Glutamatergic neuron (in vitro differentiated cells): ENCODE measurements at regions not wholly inside any gene's neighbourhood (a gene's known extent, or its start where the extent isn't known, plus 50 kb on each side); places are given as distances from the start of the nearest gene placed in this dataset.
"Not testable (repeated sequence)": the region's sequence is repeated elsewhere in the genome, so short reads cannot be mapped to it uniquely, and the experiment has no call there.

Experiments
- DNase-seq: peaks from one replicate; pipeline ENCODE4 v3.0.0; 2022
- H3K27ac Mint-ChIP-seq: one replicate; pipeline ENCODE4 v1.8.0; 2020; ENCODE audit warnings: mild to moderate bottlenecking, mixed read lengths, inconsistent platforms; ENCODE audit not compliant: unreplicated experiment
- H3K27me3 Mint-ChIP-seq: one replicate; pipeline ENCODE4 v1.8.0; 2020; ENCODE audit warnings: mild to moderate bottlenecking, moderate library complexity, mixed read lengths, inconsistent platforms; ENCODE audit not compliant: unreplicated experiment
- H3K36me3 Mint-ChIP-seq: one replicate; pipeline ENCODE4 v1.8.0; 2020; ENCODE audit warnings: mild to moderate bottlenecking, mixed read lengths, inconsistent platforms; ENCODE audit not compliant: unreplicated experiment
- H3K4me1 Mint-ChIP-seq: one replicate; pipeline ENCODE4 v1.8.0; 2020; ENCODE audit warnings: mild to moderate bottlenecking, low read depth, mixed read lengths, inconsistent platforms; ENCODE audit not compliant: unreplicated experiment
- H3K4me3 Mint-ChIP-seq: one replicate; pipeline ENCODE4 v1.8.0; 2020; ENCODE audit warnings: mild to moderate bottlenecking, mixed read lengths, inconsistent platforms; ENCODE audit not compliant: unreplicated experiment
- H3K9me3 Mint-ChIP-seq: one replicate; pipeline ENCODE4 v1.8.0; 2020; ENCODE audit warnings: mild to moderate bottlenecking, moderate library complexity, mixed read lengths, inconsistent platforms; ENCODE audit not compliant: unreplicated experiment
- CTCF ChIP-seq: fragments of 200-600 bp; sonication (generic); IDR thresholded peaks from one replicate; pipeline ENCODE4 v1.5.0; 2021; ENCODE audit not compliant: partially characterized antibody, unreplicated experiment

GRCh38 chr2:131801210-131801744 is 273.6 kb downstream of the CCDC74A start:
- H3K27ac Mint-ChIP-seq = no peak overlapping the region
- DNase-seq = no peak
- H3K27me3 Mint-ChIP-seq = peaks cover 2% of the 10 kb centered on the region
- no peaks in the 10 kb centered on the region for H3K36me3 Mint-ChIP-seq
- H3K4me3 Mint-ChIP-seq = no peak overlapping the region
- no peak for TF ChIP-seq CTCF
- H3K9me3 Mint-ChIP-seq = no peaks in the 10 kb centered on the region
- H3K4me1 Mint-ChIP-seq = no peaks in the 10 kb centered on the region

- H3K4me1 Mint-ChIP-seq, H3K9me3 Mint-ChIP-seq, H3K36me3 Mint-ChIP-seq, H3K27me3 Mint-ChIP-seq, H3K27ac Mint-ChIP-seq: not testable (repeated sequence)
- peak overlapping the region; percentile 86 for H3K4me3 Mint-ChIP-seq
- TF ChIP-seq CTCF = peak; percentile 93
- DNase-seq = peak; percentile 87
Observed at GRCh38 chr2:131801745-131802350, 274.2 kb downstream of the CCDC74A start.

- not testable (repeated sequence) for H3K9me3 Mint-ChIP-seq, H3K4me1 Mint-ChIP-seq, H3K27ac Mint-ChIP-seq, H3K36me3 Mint-ChIP-seq, H3K27me3 Mint-ChIP-seq
- H3K4me3 Mint-ChIP-seq = peak overlapping the region; percentile 86
- DNase-seq = peak; percentile 55
Observed at GRCh38 chr2:131802351-131802836, 274.7 kb downstream of the CCDC74A start.

GRCh38 chr2:131803237-131803636 is 275.5 kb downstream of the CCDC74A start:
- DNase-seq, H3K9me3 Mint-ChIP-seq, H3K36me3 Mint-ChIP-seq, H3K27me3 Mint-ChIP-seq, H3K4me1 Mint-ChIP-seq, H3K4me3 Mint-ChIP-seq, H3K27ac Mint-ChIP-seq: not testable (repeated sequence)

- H3K36me3 Mint-ChIP-seq, DNase-seq, H3K27ac Mint-ChIP-seq, H3K9me3 Mint-ChIP-seq, H3K4me1 Mint-ChIP-seq, H3K27me3 Mint-ChIP-seq, H3K4me3 Mint-ChIP-seq: not testable (repeated sequence)
Observed at GRCh38 chr2:131812605-131813004, 284.9 kb downstream of the CCDC74A start.

- not testable (repeated sequence) for H3K27ac Mint-ChIP-seq, DNase-seq, H3K9me3 Mint-ChIP-seq, H3K4me1 Mint-ChIP-seq, H3K36me3 Mint-ChIP-seq, H3K4me3 Mint-ChIP-seq, H3K27me3 Mint-ChIP-seq
Observed at GRCh38 chr2:131813378-131813777, 285.7 kb downstream of the CCDC74A start.

GRCh38 chr2:131818267-131818973 is 290.7 kb downstream of the CCDC74A start:
- not testable (repeated sequence) for DNase-seq, H3K36me3 Mint-ChIP-seq, H3K27me3 Mint-ChIP-seq, H3K4me3 Mint-ChIP-seq, H3K27ac Mint-ChIP-seq, H3K9me3 Mint-ChIP-seq, H3K4me1 Mint-ChIP-seq

GRCh38 chr2:131822237-131822721 is 294.6 kb downstream of the CCDC74A start:
- H3K27me3 Mint-ChIP-seq, H3K9me3 Mint-ChIP-seq, H3K27ac Mint-ChIP-seq, H3K36me3 Mint-ChIP-seq, H3K4me1 Mint-ChIP-seq, H3K4me3 Mint-ChIP-seq, DNase-seq: not testable (repeated sequence)

- H3K4me1 Mint-ChIP-seq, H3K9me3 Mint-ChIP-seq, DNase-seq, H3K36me3 Mint-ChIP-seq, H3K27ac Mint-ChIP-seq, H3K27me3 Mint-ChIP-seq, H3K4me3 Mint-ChIP-seq: not testable (repeated sequence)
Observed at GRCh38 chr2:131823058-131823457, 295.4 kb downstream of the CCDC74A start.

GRCh38 chr2:131824986-131825385 is 297.3 kb downstream of the CCDC74A start:
- not testable (repeated sequence) for H3K27ac Mint-ChIP-seq, DNase-seq, H3K4me3 Mint-ChIP-seq, H3K27me3 Mint-ChIP-seq, H3K36me3 Mint-ChIP-seq, H3K4me1 Mint-ChIP-seq, H3K9me3 Mint-ChIP-seq
